T-helper 17 cell (primary cell): ENCODE measurements at regions not wholly inside any gene's neighbourhood (a gene's known extent, or its start where the extent isn't known, plus 50 kb on each side); places are given as distances from the start of the nearest gene placed in this dataset.

Experiments
- ATAC-seq: fragments of 150-1000 bp; cut with Tn5 transposase; 2 replicates; pipeline ENCODE4 v1.10.0; 2021; ENCODE audit warnings: mild to moderate bottlenecking, moderate library complexity
- DNase-seq, 3 donors: peaks; one replicate each; pipeline versions ENCODE4 v3.0.0 to v3.0.0-alpha.2; 2020 to 2021
- H3K9me3 ChIP-seq: one replicate; pipeline ENCODE4 v1.7.0; 2013; ENCODE audit warnings: low read length, mild to moderate bottlenecking; ENCODE audit not compliant: control insufficient read depth, poor library complexity, severe bottlenecking
- H3K27ac Mint-ChIP-seq: one replicate; pipeline ENCODE4 v1.8.0; 2022; ENCODE audit warnings: mild to moderate bottlenecking, moderate library complexity, mixed read lengths
- H3K27me3 Mint-ChIP-seq: one replicate; pipeline ENCODE4 v1.8.0; 2022; ENCODE audit warnings: mixed read lengths
- H3K36me3 Mint-ChIP-seq: one replicate; pipeline ENCODE4 v1.8.0; 2022; ENCODE audit warnings: low read depth, mixed read lengths
- H3K4me1 Mint-ChIP-seq: one replicate; pipeline ENCODE4 v1.8.0; 2022; ENCODE audit warnings: mild to moderate bottlenecking, mixed read lengths
- H3K4me3 Mint-ChIP-seq: one replicate; pipeline ENCODE4 v1.8.0; 2022; ENCODE audit warnings: mild to moderate bottlenecking, moderate library complexity, mixed read lengths

- H3K27ac Mint-ChIP-seq: no peak overlapping the region
- H3K4me3 Mint-ChIP-seq: no peak overlapping the region
- no peaks in the 10 kb centered on the region for H3K36me3 Mint-ChIP-seq
- H3K4me1 Mint-ChIP-seq: no peaks in the 10 kb centered on the region
- DNase-seq: no peak
- H3K9me3 ChIP-seq: no peaks in the 10 kb centered on the region
- H3K27me3 Mint-ChIP-seq: no peaks in the 10 kb centered on the region
- no peak for ATAC-seq
Measured at GRCh38 chr5:89280103-89281037, 397.4 kb upstream of the MEF2C start.

- Mint-ChIP-seq H3K27ac (no peak overlapping the region), H3K4me1 (no peaks in the 10 kb centered on the region), H3K4me3 (no peak overlapping the region), H3K27me3 (no peaks in the 10 kb centered on the region), H3K36me3 (no peaks in the 10 kb centered on the region)
- no peaks in the 10 kb centered on the region for H3K9me3 ChIP-seq
- ATAC-seq: no peak
- DNase-seq: no peak
Measured at GRCh38 chr5:89279391-89280036, 396.5 kb upstream of the MEF2C start.

GRCh38 chr5:89277816-89278215, 394.8 kb upstream of the MEF2C start:
- DNase-seq: no peak
- Mint-ChIP-seq H3K4me1 (no peaks in the 10 kb centered on the region), H3K27ac (no peak overlapping the region), H3K36me3 (no peaks in the 10 kb centered on the region), H3K27me3 (no peaks in the 10 kb centered on the region), H3K4me3 (no peak overlapping the region)
- no peaks in the 10 kb centered on the region for H3K9me3 ChIP-seq
- no peak for ATAC-seq

GRCh38 chr5:89276566-89277305, 393.8 kb upstream of the MEF2C start:
- no peaks in the 10 kb centered on the region for H3K36me3 Mint-ChIP-seq
- no peaks in the 10 kb centered on the region for H3K27me3 Mint-ChIP-seq
- no peak overlapping the region for H3K4me3 Mint-ChIP-seq
- no peak for DNase-seq
- ATAC-seq: no peak
- H3K27ac Mint-ChIP-seq: no peak overlapping the region
- H3K4me1 Mint-ChIP-seq: no peaks in the 10 kb centered on the region
- H3K9me3 ChIP-seq: no peaks in the 10 kb centered on the region

GRCh38 chr5:89275066-89275855, 392.3 kb upstream of the MEF2C start:
- ATAC-seq (no peak), DNase-seq (no peak)
- no peaks in the 10 kb centered on the region for H3K9me3 ChIP-seq
- Mint-ChIP-seq H3K27me3 (no peaks in the 10 kb centered on the region), H3K4me3 (no peak overlapping the region), H3K27ac (no peak overlapping the region), H3K4me1 (no peaks in the 10 kb centered on the region), H3K36me3 (no peaks in the 10 kb centered on the region)

GRCh38 chr5:89273289-89273688, 390.3 kb upstream of the MEF2C start:
- Mint-ChIP-seq H3K36me3 (no peaks in the 10 kb centered on the region), H3K27me3 (no peaks in the 10 kb centered on the region), H3K4me3 (no peak overlapping the region), H3K27ac (no peak overlapping the region), H3K4me1 (no peaks in the 10 kb centered on the region)
- ATAC-seq: no peak
- no peak for DNase-seq
- H3K9me3 ChIP-seq: no peaks in the 10 kb centered on the region

- Mint-ChIP-seq H3K4me3 (no peak overlapping the region), H3K4me1 (no peaks in the 10 kb centered on the region), H3K36me3 (no peaks in the 10 kb centered on the region), H3K27me3 (no peaks in the 10 kb centered on the region), H3K27ac (no peak overlapping the region)
- H3K9me3 ChIP-seq: no peaks in the 10 kb centered on the region
- no peak for DNase-seq
- ATAC-seq: no peak
Measured at GRCh38 chr5:89270901-89271300, 387.9 kb upstream of the MEF2C start.

GRCh38 chr5:89269721-89270120, 386.7 kb upstream of the MEF2C start:
- ATAC-seq: no peak

GRCh38 chr5:89268460-89268859, 385.5 kb upstream of the MEF2C start:
- H3K9me3 ChIP-seq: no peaks in the 10 kb centered on the region
- Mint-ChIP-seq H3K36me3 (no peaks in the 10 kb centered on the region), H3K4me3 (no peak overlapping the region), H3K27ac (no peak overlapping the region), H3K4me1 (no peaks in the 10 kb centered on the region), H3K27me3 (no peaks in the 10 kb centered on the region)
- DNase-seq (no peak), ATAC-seq (no peak)

More at GRCh38 chr5:89269721-89270120, 386.7 kb upstream of the MEF2C start:
- no peaks in the 10 kb centered on the region for H3K36me3 Mint-ChIP-seq
- H3K4me3 Mint-ChIP-seq: no peak overlapping the region
- no peaks in the 10 kb centered on the region for H3K9me3 ChIP-seq
- H3K27ac Mint-ChIP-seq: no peak overlapping the region
- no peaks in the 10 kb centered on the region for H3K27me3 Mint-ChIP-seq
- DNase-seq: no peak
- no peaks in the 10 kb centered on the region for H3K4me1 Mint-ChIP-seq

- DNase-seq: no peak
- ATAC-seq: no peak
- H3K9me3 ChIP-seq: no peaks in the 10 kb centered on the region
- H3K27ac Mint-ChIP-seq: no peak overlapping the region
- no peaks in the 10 kb centered on the region for H3K4me1 Mint-ChIP-seq
- H3K4me3 Mint-ChIP-seq: no peak overlapping the region
- no peaks in the 10 kb centered on the region for H3K36me3 Mint-ChIP-seq
- H3K27me3 Mint-ChIP-seq: no peaks in the 10 kb centered on the region
Measured at GRCh38 chr5:89267788-89268187, 384.8 kb upstream of the MEF2C start.

GRCh38 chr5:89265511-89266179, 382.7 kb upstream of the MEF2C start:
- no peak for ATAC-seq
- H3K27me3 Mint-ChIP-seq: no peaks in the 10 kb centered on the region

GRCh38 chr5:89263846-89264245, 380.9 kb upstream of the MEF2C start:
- H3K9me3 ChIP-seq: no peaks in the 10 kb centered on the region
- no peak overlapping the region for H3K4me3 Mint-ChIP-seq
- no peaks in the 10 kb centered on the region for H3K27me3 Mint-ChIP-seq
- no peaks in the 10 kb centered on the region for H3K4me1 Mint-ChIP-seq
- no peak overlapping the region for H3K27ac Mint-ChIP-seq
- ATAC-seq (no peak), DNase-seq (no peak)
- no peaks in the 10 kb centered on the region for H3K36me3 Mint-ChIP-seq

More at GRCh38 chr5:89265511-89266179, 382.7 kb upstream of the MEF2C start:
- Mint-ChIP-seq H3K36me3 (no peaks in the 10 kb centered on the region), H3K4me1 (no peaks in the 10 kb centered on the region), H3K27ac (no peak overlapping the region), H3K4me3 (no peak overlapping the region)
- no peak for DNase-seq
- H3K9me3 ChIP-seq: no peaks in the 10 kb centered on the region
